NT2/D1 (cell line): ENCODE measurements at regions not wholly inside any gene's neighbourhood (a gene's known extent, or its start where the extent isn't known, plus 50 kb on each side); places are given as distances from the start of the nearest gene placed in this dataset.

ENCODE experiments used
- DNase-seq: peaks from one replicate; pipeline ENCODE4 v3.0.0-alpha.2; 2011; ENCODE audit warnings: low read depth, low spot score
- H3K27me3 ChIP-seq: 2 replicates; pipeline ENCODE4 v1.6.0; 2011; ENCODE audit warnings: mild to moderate bottlenecking; ENCODE audit not compliant: insufficient read length, insufficient read depth
- H3K36me3 ChIP-seq: 2 replicates; pipeline ENCODE4 v1.6.1; 2011; ENCODE audit warnings: mild to moderate bottlenecking, low read length, mixed read lengths; ENCODE audit not compliant: insufficient read depth, insufficient read length
- H3K4me1 ChIP-seq: 2 replicates; pipeline ENCODE4 v1.5.1; 2011; ENCODE audit not compliant: insufficient read depth, insufficient read length
- H3K4me3 ChIP-seq: 2 replicates; pipeline ENCODE4 v1.5.1; 2011; ENCODE audit warnings: low read depth; ENCODE audit not compliant: insufficient read length
- H3K9ac ChIP-seq: 2 replicates; pipeline ENCODE4 v1.6.0; 2011; ENCODE audit warnings: low read depth; ENCODE audit not compliant: insufficient read length
- H3K9me3 ChIP-seq: 2 replicates; pipeline ENCODE4 v1.5.1; 2011; ENCODE audit warnings: mild to moderate bottlenecking, low read length; ENCODE audit not compliant: insufficient read depth
- SUZ12 ChIP-seq: IDR thresholded peaks from 2 replicates; pipeline ENCODE4 v1.6.1; 2011; ENCODE audit not compliant: insufficient read length, insufficient read depth; ENCODE audit errors: extremely low read depth
- YY1 ChIP-seq: IDR thresholded peaks from 2 replicates; pipeline ENCODE4 v1.6.1; 2011; ENCODE audit not compliant: insufficient read length, insufficient read depth
- ZNF274 ChIP-seq: IDR thresholded peaks from 2 replicates; pipeline ENCODE4 v1.6.1; 2011; ENCODE audit warnings: mild to moderate bottlenecking, low read depth, low read length

DNA sequence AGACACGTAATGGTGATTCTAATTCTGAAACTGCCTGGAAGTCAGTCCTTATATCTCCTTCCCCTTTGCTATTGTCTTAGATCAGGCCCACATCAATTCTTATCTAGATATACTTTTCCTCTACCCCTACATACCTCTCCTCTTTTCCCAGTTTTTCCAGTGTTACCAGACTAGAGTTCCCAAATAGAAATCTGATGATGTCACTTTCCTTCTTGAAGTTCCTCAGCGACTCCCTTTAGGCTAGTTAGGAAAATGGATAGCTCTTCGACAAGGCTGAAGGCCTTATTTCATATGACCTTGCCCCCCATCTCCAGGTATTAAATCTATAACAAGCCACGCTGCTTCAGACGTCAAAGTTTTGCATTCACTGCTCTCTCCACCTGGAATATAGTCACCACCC lies 201.1 kb upstream of the ATP2B1 start:
- no peaks in the 10 kb centered on the region for H3K36me3 ChIP-seq
- TF ChIP-seq SUZ12, result no peak
- no peak overlapping the region for H3K4me3 ChIP-seq
- no peaks in the 10 kb centered on the region for H3K4me1 ChIP-seq
- peaks cover 10% of the 10 kb centered on the region for H3K9me3 ChIP-seq
- H3K27me3 ChIP-seq, result no peaks in the 10 kb centered on the region
- no peak overlapping the region for H3K9ac ChIP-seq
- DNase-seq, result no peak

DNA sequence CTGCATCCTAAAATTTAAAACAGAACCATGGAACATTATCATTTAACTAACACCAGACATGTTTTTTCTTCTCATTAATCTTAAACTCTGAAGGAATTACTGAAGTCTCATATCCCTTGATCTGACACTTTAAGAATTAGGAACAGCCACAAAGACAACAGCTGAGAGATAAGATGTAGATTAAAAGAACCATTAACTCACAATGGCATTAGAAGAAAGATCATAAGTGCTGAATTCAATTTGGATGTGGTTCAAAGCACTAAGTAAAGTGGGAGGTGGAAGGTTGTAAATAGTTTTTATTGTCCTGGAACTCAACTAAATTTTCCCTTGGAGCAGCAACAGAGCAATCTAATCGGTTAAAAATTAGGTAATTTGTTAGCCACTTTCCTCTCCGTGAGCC lies 199.0 kb upstream of the ATP2B1 start:
- Histone ChIP-seq H3K36me3 (no peaks in the 10 kb centered on the region), H3K9ac (no peak overlapping the region), H3K4me3 (no peak overlapping the region), H3K27me3 (no peaks in the 10 kb centered on the region), H3K4me1 (no peaks in the 10 kb centered on the region), H3K9me3 (peaks cover 7% of the 10 kb centered on the region)
- TF ChIP-seq ZNF274 (no peak), YY1 (no peak), SUZ12 (no peak)
- DNase-seq, result no peak

DNA sequence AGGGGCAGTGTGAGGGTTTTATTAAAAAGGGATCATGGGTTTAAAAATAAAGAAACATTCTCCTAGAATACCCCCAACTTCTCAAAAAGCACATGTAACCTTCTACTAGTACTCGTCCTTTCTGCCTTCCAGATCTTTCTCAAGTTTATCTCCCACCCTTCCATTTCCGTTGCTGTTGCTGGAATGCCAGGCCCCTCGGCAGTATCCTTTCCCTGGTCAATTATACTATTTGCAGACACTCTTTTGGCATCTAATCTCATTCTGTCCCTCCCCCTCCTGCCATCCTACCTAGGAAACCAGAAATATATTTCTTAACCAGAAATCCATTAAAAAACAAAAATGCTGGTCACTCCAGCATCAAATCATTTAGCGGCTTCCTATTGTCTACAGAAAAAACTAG lies 198.2 kb upstream of the ATP2B1 start:
- no peaks in the 10 kb centered on the region; the same call in 1 of the 2 replicates for H3K9me3 ChIP-seq
- TF ChIP-seq SUZ12 (no peak), YY1 (no peak), ZNF274 (no peak)
- no peak overlapping the region for H3K9ac ChIP-seq
- no peaks in the 10 kb centered on the region for H3K4me1 ChIP-seq
- no peak for DNase-seq
- H3K27me3 ChIP-seq, result no peaks in the 10 kb centered on the region
- no peak overlapping the region for H3K4me3 ChIP-seq
- H3K36me3 ChIP-seq, result no peaks in the 10 kb centered on the region

DNA sequence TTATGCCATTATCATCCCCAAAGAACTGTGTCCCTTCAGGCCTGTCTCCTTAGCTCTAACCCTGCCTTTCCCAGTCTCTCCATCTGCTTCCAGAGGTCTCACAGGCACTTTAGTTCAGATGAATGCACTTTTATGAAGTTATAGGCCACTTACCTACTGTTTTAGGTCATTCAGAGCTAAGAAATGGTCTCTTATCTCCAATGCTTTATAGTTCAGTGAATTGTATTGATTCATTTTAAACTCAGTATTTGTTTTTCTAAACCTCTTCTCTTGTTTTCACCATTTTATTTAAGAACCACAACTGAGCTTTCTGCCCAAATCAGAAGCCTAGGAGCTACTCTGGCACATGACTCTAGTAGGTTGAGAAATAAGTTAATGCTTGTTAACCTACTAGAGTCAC lies 197.5 kb upstream of the ATP2B1 start:
- no peak for TF ChIP-seq ZNF274
- no peak for TF ChIP-seq SUZ12
- no peak for TF ChIP-seq YY1
- Histone ChIP-seq H3K4me3 (no peak overlapping the region), H3K36me3 (no peaks in the 10 kb centered on the region)

DNA sequence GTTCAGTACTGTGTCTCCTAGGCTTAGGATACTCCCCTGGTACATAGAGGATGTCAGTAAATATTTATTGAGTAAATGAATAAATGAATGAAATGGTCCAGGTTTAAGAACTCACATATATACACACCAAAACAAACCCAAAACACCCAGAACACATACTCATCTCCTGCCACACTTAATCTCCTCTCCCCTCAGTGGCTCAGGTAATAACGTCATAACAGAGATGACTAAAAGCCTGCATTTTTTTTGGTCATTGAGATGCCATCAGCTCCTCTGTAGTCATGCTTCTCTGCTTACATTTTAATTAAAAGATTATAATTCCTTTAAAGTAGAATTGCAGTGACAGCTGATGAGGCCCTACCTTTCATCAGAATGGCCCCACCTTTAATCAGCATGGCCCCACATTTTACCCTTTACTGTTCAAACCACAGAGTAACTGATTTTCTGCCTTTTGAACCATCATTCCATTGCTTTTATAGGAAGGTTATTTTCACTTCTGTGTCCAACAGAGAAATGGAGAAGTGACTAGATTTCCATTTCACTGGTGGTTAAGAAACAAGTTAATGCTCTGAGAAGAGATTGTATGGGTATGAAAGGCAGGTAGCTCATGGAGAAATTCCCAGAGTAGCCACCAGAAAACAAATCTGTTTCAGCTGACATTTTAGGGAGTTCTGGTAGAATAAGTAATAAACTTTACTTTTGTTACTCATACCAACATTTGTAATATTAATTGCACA lies 193.4 kb upstream of the ATP2B1 start:
- no peak for TF ChIP-seq SUZ12
- no peaks in the 10 kb centered on the region for H3K9me3 ChIP-seq
- H3K4me3 ChIP-seq, result no peak overlapping the region
- no peaks in the 10 kb centered on the region for H3K4me1 ChIP-seq
- no peak overlapping the region for H3K9ac ChIP-seq
- no peaks in the 10 kb centered on the region for H3K27me3 ChIP-seq
- DNase-seq, result no peak
- H3K36me3 ChIP-seq, result no peaks in the 10 kb centered on the region

More for the DNA sequence above, 197.5 kb upstream of the ATP2B1 start:
- Histone ChIP-seq H3K9me3 (no peaks in the 10 kb centered on the region), H3K4me1 (no peaks in the 10 kb centered on the region), H3K9ac (no peak overlapping the region), H3K27me3 (no peaks in the 10 kb centered on the region)
- DNase-seq, result no peak

DNA sequence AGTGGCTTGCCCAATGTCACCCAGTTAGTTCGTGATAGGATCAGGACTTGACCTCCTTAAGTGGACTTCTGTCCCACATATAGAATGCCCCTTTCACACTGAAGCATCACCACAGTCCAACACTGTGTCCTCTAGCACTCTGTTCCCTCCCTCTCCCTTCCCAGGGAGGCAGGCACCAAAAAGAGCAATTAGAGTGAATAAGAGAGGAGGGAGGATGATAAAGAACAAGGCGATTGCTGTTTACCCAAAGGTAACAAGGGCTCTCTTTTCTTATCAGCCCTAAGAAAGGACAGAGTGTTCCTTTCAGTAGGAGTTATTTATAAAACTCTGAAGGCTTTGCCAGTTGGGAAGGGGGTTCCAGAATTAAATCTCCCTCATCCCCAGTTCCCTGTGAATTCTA lies 192.7 kb upstream of the ATP2B1 start:
- no peaks in the 10 kb centered on the region for H3K36me3 ChIP-seq
- no peaks in the 10 kb centered on the region for H3K27me3 ChIP-seq
- no peak for DNase-seq
- no peak overlapping the region for H3K9ac ChIP-seq
- no peak for TF ChIP-seq SUZ12
- H3K9me3 ChIP-seq, result no peaks in the 10 kb centered on the region
- no peak overlapping the region for H3K4me3 ChIP-seq
- H3K4me1 ChIP-seq, result no peaks in the 10 kb centered on the region

DNA sequence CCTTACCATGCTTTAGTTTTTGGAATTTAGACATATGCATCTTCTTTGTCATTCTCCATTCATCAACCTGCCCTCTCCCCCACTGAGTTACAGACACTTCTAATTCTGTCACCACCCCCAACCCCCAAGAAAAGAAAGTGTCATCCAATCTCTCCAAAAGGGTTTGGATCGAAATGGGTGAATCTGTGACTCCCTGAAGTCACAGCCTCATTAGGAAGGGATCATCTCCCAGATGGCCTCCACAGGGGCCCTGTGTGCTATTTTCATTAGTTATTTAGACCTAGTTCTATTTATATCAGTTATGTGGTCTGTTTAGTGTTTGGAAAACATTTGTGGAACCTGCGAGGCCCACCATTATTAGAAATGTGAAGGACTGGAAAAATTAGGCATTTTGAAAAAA lies 191.0 kb upstream of the ATP2B1 start:
- Histone ChIP-seq H3K9me3 (no peaks in the 10 kb centered on the region), H3K36me3 (no peaks in the 10 kb centered on the region)
- TF ChIP-seq ZNF274 (no peak), YY1 (no peak), SUZ12 (no peak)

DNA sequence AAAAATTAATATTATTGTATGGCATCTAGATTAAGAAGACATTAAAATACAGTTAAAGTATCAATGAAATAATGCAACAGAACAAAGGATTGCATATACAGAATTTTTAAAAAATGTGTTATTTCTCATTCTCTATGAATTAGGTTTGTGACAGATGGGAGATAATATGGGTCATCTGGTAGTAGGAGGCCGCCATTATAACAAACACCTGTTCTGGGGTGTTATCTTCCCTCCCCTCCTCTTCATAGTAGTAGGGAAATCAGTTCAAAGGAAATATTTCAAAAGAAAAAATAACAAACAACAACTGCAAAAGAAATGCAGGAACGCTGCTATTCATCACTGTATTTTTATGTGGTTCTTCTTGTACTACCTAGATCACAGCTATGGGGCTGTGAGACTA lies 187.0 kb upstream of the ATP2B1 start:
- no peak for TF ChIP-seq SUZ12
- TF ChIP-seq ZNF274, result no peak
- no peak for TF ChIP-seq YY1
- H3K9me3 ChIP-seq, result no peaks in the 10 kb centered on the region
- no peak overlapping the region for H3K4me3 ChIP-seq
- H3K9ac ChIP-seq, result no peak overlapping the region
- no peaks in the 10 kb centered on the region for H3K4me1 ChIP-seq
- H3K36me3 ChIP-seq, result no peaks in the 10 kb centered on the region
- no peak for DNase-seq
- H3K27me3 ChIP-seq, result no peaks in the 10 kb centered on the region

More for the DNA sequence above, 191.0 kb upstream of the ATP2B1 start:
- DNase-seq, result no peak
- Histone ChIP-seq H3K27me3 (no peaks in the 10 kb centered on the region), H3K4me3 (no peak overlapping the region), H3K4me1 (no peaks in the 10 kb centered on the region), H3K9ac (no peak overlapping the region)
